Spinal cord (tissue), 9 donors: ENCODE measurements at regions not wholly inside any gene's neighbourhood (a gene's known extent, or its start where the extent isn't known, plus 50 kb on each side); places are given as distances from the start of the nearest gene placed in this dataset.
"Not testable (repeated sequence)": the region's sequence is repeated elsewhere in the genome, so short reads cannot be mapped to it uniquely, and the experiment has no call there.

ENCODE experiments used
- DNase-seq, 6 donors: peaks; one replicate each; pipeline versions ENCODE4 v3.0.0 to v3.0.0-alpha.2; 2013 to 2015; ENCODE audit warnings: low spot score in 6 of 6, low read depth in 4 of 6
- H3K27ac ChIP-seq: one replicate; pipeline ENCODE4 v1.5.1; 2013; ENCODE audit warnings: low read depth, low read length, control low read depth
- H3K27me3 ChIP-seq: one replicate; pipeline ENCODE4 v1.6.1; 2013; ENCODE audit warnings: low read length; ENCODE audit not compliant: control insufficient read depth, insufficient read depth
- H3K36me3 ChIP-seq: one replicate; pipeline ENCODE4 v1.6.1; 2013; ENCODE audit warnings: low read length; ENCODE audit not compliant: control insufficient read depth, insufficient read depth
- H3K4me1 ChIP-seq: one replicate; pipeline ENCODE4 v1.6.1; 2013; ENCODE audit warnings: low read length; ENCODE audit not compliant: control insufficient read depth, insufficient read depth
- H3K4me3 ChIP-seq: one replicate; pipeline ENCODE4 v1.5.1; 2013; ENCODE audit warnings: low read depth, low read length, control low read depth
- H3K9me3 ChIP-seq: one replicate; pipeline ENCODE4 v1.6.1; 2013; ENCODE audit warnings: low read length; ENCODE audit not compliant: control insufficient read depth, insufficient read depth
- WGBS: methylation state at CpG from one replicate; pipeline ENCODE4 v1.1.5; 2013; ENCODE audit warnings: missing lambda C conversion rate; ENCODE audit not compliant: insufficient coverage; 5-methylcytosine and 5-hydroxymethylcytosine counted together
- donor health status: healthy.

DNA sequence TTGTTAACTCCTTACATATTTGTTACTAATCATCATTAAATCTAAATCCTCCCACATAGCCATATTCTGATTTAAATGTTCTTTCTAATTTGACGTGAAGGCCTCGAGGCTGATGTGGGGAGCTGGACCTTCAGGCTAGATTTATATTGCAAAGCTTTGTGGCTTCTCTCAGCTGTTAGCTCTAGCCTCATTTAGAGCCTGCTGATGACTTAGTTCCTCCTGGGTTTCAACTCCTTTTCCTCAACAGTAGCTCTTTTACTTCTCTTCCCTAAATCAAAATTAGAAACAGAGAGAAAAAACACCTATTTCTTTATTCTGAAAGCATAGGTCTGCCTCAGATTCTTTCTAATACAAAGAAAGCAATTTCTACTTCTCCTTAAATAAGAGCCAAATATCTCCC lies 477.5 kb upstream of the CCDC196 start:
- WGBS = 64% methylated on average over 2 of the region's 2 CpGs

DNA sequence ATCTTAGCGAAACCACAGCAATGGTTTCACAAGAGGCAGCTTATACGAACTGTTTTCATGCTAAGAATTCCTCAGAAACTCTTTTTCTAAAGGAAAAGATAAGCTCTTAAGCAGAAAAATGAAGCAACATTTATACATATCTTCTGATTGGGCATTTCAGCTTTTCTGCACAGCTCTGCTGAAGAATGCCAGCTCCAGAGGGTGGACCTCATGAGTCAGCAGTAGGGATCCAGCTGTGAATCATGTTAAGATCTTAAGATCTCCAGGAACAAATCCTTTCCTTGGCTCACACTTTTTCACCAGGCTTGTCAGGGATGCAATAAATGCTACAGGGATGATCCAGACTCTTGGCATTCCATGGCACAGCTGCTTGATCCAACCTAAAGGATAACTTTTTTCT lies 477.1 kb upstream of the CCDC196 start:
- no peak overlapping the region for H3K27ac ChIP-seq
- no peaks in the 10 kb centered on the region for H3K9me3 ChIP-seq
- no peaks in the 10 kb centered on the region for H3K27me3 ChIP-seq
- H3K4me3 ChIP-seq = no peak overlapping the region
- H3K4me1 ChIP-seq = no peaks in the 10 kb centered on the region
- peak in 2 of 6 donors; percentile 18 to 30 for DNase-seq
- 53% methylated on average over 2 of the region's 2 CpGs for WGBS
- H3K36me3 ChIP-seq = no peaks in the 10 kb centered on the region

More for the DNA sequence above, 477.5 kb upstream of the CCDC196 start:
- no peaks in the 10 kb centered on the region for H3K4me1 ChIP-seq
- no peak overlapping the region for H3K27ac ChIP-seq
- H3K36me3 ChIP-seq = no peaks in the 10 kb centered on the region
- DNase-seq = peak in 1 of 6 donors; percentile 26
- no peaks in the 10 kb centered on the region for H3K27me3 ChIP-seq
- H3K9me3 ChIP-seq = no peaks in the 10 kb centered on the region
- H3K4me3 ChIP-seq = no peak overlapping the region

DNA sequence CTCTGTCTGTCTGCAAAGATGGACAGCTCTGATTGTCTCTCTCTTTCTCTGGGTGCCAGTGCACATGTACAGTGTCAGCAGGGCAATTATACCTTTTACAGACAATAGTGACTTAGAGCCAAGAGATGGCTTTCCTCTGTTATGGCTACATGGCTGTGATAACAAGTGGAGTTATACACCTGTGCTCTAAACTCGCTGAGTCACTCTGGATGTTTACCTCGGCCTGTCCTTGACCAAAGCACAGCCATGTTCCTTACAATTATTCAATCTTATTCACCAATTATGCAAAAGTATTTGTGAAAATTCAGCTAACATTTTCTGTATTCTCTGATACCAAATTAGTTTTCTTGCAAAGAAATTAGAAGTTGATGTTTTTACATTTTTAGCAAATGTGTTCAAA lies 475.5 kb upstream of the CCDC196 start:
- Histone ChIP-seq H3K36me3 (no peaks in the 10 kb centered on the region), H3K27ac (no peak overlapping the region), H3K9me3 (no peaks in the 10 kb centered on the region), H3K4me1 (no peaks in the 10 kb centered on the region), H3K4me3 (no peak overlapping the region), H3K27me3 (no peaks in the 10 kb centered on the region)
- no CpG with 5 or more reads among the region's 2 CpGs for WGBS
- no peak for DNase-seq

GRCh38 chr14:66011855-66012254 lies 474.3 kb upstream of the CCDC196 start:
- Histone ChIP-seq H3K4me3 (no peak overlapping the region), H3K4me1 (no peaks in the 10 kb centered on the region), H3K9me3 (no peaks in the 10 kb centered on the region), H3K36me3 (no peaks in the 10 kb centered on the region), H3K27me3 (no peaks in the 10 kb centered on the region), H3K27ac (no peak overlapping the region)
- no CpG with 5 or more reads among the region's 3 CpGs for WGBS
- DNase-seq = no peak

- not testable (repeated sequence) for H3K36me3 ChIP-seq, H3K27me3 ChIP-seq, H3K9me3 ChIP-seq, H3K27ac ChIP-seq, DNase-seq, H3K4me3 ChIP-seq, H3K4me1 ChIP-seq
- WGBS = 66% methylated on average over 35 of the region's 42 CpGs
Measured at GRCh38 chr14:66013607-66014006, 472.6 kb upstream of the CCDC196 start.

DNA sequence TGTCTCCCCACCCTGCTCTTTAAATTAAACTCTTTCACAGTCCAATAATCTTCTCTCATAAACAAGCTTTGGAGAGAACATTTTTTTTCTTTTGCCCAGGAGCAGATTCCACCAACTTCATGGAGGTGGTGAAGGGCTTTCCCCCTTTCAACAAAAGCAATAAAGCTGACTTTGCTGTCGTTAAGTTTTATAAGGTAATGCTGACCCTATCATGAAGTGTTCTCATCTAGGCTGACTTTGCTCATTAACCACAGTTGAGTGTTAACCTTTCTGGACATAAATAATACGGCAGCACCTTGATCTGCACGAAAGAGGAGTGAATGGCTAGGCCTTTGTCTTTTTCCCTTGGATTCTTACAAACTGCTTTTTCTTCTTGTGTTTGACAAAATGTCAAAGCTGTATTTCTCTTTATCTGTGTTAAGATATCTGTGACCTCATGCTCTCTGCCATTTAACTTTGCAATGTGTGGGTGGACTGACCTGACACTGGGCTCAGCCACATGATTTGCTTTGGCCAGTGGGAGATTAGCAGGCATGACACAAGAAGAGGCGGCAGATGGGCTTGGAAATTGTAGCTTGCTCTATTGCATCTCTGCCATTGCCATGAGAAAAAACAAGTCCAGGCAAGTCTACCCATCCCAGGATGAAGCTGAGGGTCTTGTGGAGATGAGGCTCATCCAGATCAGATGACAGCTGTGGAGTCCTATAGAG lies 470.9 kb upstream of the CCDC196 start:
- Histone ChIP-seq H3K4me3 (no peak overlapping the region), H3K9me3 (no peaks in the 10 kb centered on the region), H3K27ac (no peak overlapping the region), H3K27me3 (no peaks in the 10 kb centered on the region), H3K4me1 (no peaks in the 10 kb centered on the region), H3K36me3 (no peaks in the 10 kb centered on the region)
- WGBS = 54% methylated on average over 2 of the region's 4 CpGs
- peak in 1 of 6 donors; percentile 6 for DNase-seq

DNA sequence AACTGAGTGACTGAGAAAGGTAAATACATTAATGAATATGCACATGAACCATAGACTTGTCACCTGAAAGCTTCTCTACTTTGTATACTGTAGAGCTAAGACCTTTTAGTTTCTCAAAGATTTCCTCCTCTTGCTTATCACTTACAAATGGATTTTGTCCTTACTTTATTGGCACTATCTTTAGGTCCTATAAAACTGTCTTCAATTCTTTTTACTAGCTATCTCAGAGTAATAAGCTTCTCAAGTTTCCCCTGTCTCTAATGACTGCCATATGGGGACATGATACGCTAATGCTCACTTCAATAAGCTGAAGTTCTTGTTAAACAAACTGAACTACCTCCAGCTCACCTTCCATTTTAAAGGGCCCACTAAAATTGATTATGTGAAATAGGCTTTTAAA lies 468.2 kb upstream of the CCDC196 start:
- Histone ChIP-seq H3K4me1 (peaks cover 4% of the 10 kb centered on the region), H3K4me3 (no peak overlapping the region), H3K27me3 (no peaks in the 10 kb centered on the region), H3K27ac (no peak overlapping the region), H3K9me3 (no peaks in the 10 kb centered on the region), H3K36me3 (no peaks in the 10 kb centered on the region)
- WGBS = no CpG with 5 or more reads among the region's 1 CpG
- DNase-seq = no peak

DNA sequence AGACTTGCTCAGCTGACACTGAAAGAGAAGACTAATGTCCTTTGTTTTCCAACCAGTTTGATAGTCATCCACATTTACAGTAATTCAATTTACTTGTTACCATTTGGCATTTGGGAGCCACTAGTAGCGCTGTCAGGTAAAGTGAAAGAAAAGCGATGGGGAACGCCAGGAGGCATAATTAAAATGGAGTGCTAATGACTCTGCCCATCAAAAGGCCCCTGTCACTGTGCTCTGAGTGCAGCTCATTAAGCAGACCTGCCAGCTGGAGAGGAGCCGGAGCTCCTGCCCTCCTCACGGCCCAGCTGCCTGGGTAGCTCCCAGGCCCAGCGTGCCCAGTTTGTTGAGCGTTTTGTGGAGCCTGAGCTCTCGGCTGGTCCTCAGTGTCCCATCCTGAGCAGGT lies 463.6 kb upstream of the CCDC196 start:
- 32% methylated on average over 8 of the region's 8 CpGs for WGBS
- no peak overlapping the region for H3K4me3 ChIP-seq

DNA sequence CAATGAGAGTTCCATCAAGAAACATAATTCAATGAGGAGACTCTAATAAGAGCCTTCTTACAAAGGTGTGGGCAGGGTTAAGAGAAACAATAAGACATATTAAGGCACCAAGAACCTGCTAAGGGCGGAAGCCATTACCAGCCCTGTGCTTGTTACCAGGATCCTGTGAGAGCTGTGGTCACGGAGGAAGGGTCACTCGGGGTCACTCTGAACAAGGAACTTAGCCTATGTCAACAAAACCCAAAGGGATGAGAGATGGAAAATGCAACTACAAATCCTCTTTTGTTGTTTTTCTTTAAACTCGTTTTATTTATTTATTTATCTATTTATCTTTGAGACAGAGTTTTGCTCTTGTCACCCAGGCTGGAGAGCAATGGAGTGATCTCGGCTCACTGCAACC lies 460.4 kb upstream of the CCDC196 start:
- 86% methylated on average over 1 of the region's 5 CpGs for WGBS
- Histone ChIP-seq H3K27me3 (no peaks in the 10 kb centered on the region), H3K27ac (no peak overlapping the region), H3K4me3 (no peak overlapping the region), H3K9me3 (no peaks in the 10 kb centered on the region), H3K4me1 (peaks cover 4% of the 10 kb centered on the region), H3K36me3 (no peaks in the 10 kb centered on the region)
- DNase-seq = no peak

More for the DNA sequence above, 463.6 kb upstream of the CCDC196 start:
- Histone ChIP-seq H3K27ac (no peak overlapping the region), H3K27me3 (no peaks in the 10 kb centered on the region), H3K4me1 (peaks cover 4% of the 10 kb centered on the region), H3K9me3 (no peaks in the 10 kb centered on the region), H3K36me3 (no peaks in the 10 kb centered on the region)
- DNase-seq = peak in 2 of 6 donors; percentile 75 to 88

DNA sequence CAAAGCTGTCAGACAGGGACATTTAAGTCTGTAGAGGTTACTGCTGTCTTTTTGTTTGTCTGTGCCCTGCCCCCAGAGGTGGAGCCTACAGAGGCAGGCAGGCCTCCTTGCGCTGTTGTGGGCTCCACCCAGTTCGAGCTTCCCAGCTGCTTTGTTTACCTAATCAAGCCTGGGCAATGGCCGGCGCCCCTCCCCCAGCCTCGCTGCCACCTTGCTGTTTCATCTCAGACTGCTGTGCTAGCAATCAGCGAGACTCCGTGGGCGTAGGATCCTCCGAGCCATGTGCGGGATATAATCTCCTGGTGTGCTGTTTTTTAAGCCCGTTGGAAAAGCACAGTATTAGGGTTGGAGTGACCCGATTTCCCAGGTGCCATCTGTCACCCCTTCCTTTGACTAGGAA lies 454.2 kb upstream of the CCDC196 start:
- H3K4me3 ChIP-seq = not testable (repeated sequence)
- WGBS = 96% methylated on average over 12 of the region's 12 CpGs

More for the DNA sequence above, 454.2 kb upstream of the CCDC196 start:
- DNase-seq, H3K9me3 ChIP-seq, H3K27me3 ChIP-seq, H3K36me3 ChIP-seq, H3K27ac ChIP-seq, H3K4me1 ChIP-seq: not testable (repeated sequence)
